ENCODE measurements at regions not wholly inside any gene's neighbourhood (a gene's known extent, or its start where the extent isn't known, plus 50 kb on each side); places are given as distances from the start of the nearest gene placed in this dataset.

DNA sequence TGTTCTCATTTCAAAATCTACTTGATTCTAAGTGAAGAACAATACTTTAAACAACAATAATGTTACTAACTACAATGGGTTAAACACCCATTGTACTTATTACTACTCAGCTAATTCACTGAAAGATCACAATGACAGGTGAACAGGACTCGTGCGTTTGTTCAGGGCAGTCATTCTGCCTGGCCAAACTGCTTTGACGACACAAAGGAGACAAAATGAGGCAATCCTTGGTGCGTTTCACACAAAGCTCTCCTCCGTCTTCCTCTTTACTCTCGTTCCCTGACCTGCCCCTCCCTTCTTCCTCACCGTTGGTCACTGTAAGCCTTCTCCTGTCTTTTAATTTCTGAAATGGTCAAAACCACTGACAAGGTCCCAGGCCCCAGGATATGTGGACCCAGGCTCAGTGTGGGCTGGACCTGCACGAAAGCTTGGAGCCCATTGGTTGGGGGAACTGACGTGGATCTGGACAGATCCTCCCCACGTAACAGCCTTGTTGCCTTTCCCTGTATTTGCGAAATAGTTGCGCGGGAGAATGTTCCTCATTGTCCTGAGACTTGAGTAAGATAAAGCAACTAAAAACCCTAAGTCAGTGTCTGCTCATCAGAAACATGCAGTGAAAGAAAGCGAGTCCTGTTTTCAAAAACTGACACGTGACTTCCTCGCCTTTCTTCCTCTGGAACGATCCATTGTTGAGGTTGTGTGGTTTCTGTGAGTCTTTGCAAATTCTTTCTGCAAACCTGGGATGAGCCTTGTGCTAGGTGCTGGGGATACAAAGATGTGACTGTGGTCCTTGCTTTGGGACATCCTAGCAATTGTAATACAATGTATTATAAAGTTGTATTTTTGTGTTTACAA is 147.1 kb upstream of the RGMA start:
- no peak for DNase-seq (ENCODE audit: low spot score)

DNA sequence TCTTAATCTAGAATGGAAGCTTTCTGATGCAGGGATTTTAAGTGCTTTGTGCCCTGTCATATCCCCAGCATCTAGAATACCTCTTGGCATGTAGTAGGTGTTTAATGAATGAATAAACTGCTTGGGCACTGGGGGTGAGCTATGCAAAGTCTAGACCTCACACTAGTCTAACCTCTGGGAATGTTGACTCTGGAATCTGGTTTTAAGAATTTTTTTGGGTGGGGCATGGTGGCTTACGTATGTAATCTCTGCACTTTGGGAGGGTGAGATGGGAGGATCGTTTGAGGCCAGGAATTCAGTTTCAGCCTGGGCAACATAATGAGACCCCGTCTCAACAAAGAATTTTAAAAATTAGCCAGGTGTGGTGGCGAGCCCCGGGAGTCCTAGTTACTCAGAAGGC is 146.3 kb upstream of the RGMA start:
- no peaks in the 10 kb centered on the region for H3K9me3 ChIP-seq (ENCODE audit: low read depth)
- H3K36me3 ChIP-seq (replicated peaks; ENCODE audit: insufficient read depth, low read depth): no peaks in the 10 kb centered on the region
- no peaks in the 10 kb centered on the region for H4K20me1 ChIP-seq (ENCODE audit: insufficient read depth, poor library complexity, severe bottlenecking)
- H3K27me3 ChIP-seq: no peaks in the 10 kb centered on the region
- no peak overlapping the region for H2AFZ ChIP-seq
- no peaks in the 10 kb centered on the region for H3K79me2 ChIP-seq
- TF ChIP-seq EZH2phosphoT487 (IDR thresholded peaks at IDR 0.05; ENCODE audit: low read depth, severe bottlenecking, unreplicated experiment) (no peak), EZH2 (IDR thresholded peaks at IDR 0.05; ENCODE audit: borderline replicate concordance) (no peak)
- TF ChIP-seq, protein P1, sequence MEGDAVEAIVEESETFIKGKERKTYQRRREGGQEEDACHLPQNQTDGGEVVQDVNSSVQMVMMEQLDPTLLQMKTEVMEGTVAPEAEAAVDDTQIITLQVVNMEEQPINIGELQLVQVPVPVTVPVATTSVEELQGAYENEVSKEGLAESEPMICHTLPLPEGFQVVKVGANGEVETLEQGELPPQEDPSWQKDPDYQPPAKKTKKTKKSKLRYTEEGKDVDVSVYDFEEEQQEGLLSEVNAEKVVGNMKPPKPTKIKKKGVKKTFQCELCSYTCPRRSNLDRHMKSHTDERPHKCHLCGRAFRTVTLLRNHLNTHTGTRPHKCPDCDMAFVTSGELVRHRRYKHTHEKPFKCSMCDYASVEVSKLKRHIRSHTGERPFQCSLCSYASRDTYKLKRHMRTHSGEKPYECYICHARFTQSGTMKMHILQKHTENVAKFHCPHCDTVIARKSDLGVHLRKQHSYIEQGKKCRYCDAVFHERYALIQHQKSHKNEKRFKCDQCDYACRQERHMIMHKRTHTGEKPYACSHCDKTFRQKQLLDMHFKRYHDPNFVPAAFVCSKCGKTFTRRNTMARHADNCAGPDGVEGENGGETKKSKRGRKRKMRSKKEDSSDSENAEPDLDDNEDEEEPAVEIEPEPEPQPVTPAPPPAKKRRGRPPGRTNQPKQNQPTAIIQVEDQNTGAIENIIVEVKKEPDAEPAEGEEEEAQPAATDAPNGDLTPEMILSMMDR (IDR thresholded peaks at IDR 0.05; ENCODE audit: poor library complexity): no peak
- no peak overlapping the region for H3K27ac ChIP-seq
- WGBS (ENCODE audit: low lambda C conversion rate, missing lambda C conversion rate): 63% methylated on average over 5 of the region's 5 CpGs
- no peaks in the 10 kb centered on the region for H3K4me1 ChIP-seq (ENCODE audit: insufficient read depth)
- H3K9me2 ChIP-seq (replicated peaks; ENCODE audit: insufficient read depth): no peaks in the 10 kb centered on the region
- H3K4me2 ChIP-seq: no peak overlapping the region
- no peak for DNase-seq (ENCODE audit: low spot score)
- H3K4me3 ChIP-seq: no peak overlapping the region

More for the DNA sequence above, 147.1 kb upstream of the RGMA start:
- Histone ChIP-seq H4K20me1 (ENCODE audit: insufficient read depth, poor library complexity, severe bottlenecking) (no peaks in the 10 kb centered on the region), H3K27me3 (no peaks in the 10 kb centered on the region), H3K9me3 (ENCODE audit: low read depth) (no peaks in the 10 kb centered on the region), H3K4me1 (ENCODE audit: insufficient read depth) (no peaks in the 10 kb centered on the region), H3K79me2 (no peaks in the 10 kb centered on the region), H3K36me3 (replicated peaks; ENCODE audit: insufficient read depth, low read depth) (no peaks in the 10 kb centered on the region), H2AFZ (no peak overlapping the region), H3K27ac (no peak overlapping the region), H3K4me2 (peak overlapping the region; percentile 7), H3K4me3 (no peak overlapping the region), H3K9me2 (replicated peaks; ENCODE audit: insufficient read depth) (no peaks in the 10 kb centered on the region)
- TF ChIP-seq, protein P1 (IDR thresholded peaks at IDR 0.05; ENCODE audit: poor library complexity): no peak
- TF ChIP-seq EZH2phosphoT487 (IDR thresholded peaks at IDR 0.05; ENCODE audit: low read depth, severe bottlenecking, unreplicated experiment) (no peak), EZH2 (IDR thresholded peaks at IDR 0.05; ENCODE audit: borderline replicate concordance) (no peak)
- 60% methylated on average over 17 of the region's 17 CpGs for WGBS (ENCODE audit: low lambda C conversion rate, missing lambda C conversion rate)

DNA sequence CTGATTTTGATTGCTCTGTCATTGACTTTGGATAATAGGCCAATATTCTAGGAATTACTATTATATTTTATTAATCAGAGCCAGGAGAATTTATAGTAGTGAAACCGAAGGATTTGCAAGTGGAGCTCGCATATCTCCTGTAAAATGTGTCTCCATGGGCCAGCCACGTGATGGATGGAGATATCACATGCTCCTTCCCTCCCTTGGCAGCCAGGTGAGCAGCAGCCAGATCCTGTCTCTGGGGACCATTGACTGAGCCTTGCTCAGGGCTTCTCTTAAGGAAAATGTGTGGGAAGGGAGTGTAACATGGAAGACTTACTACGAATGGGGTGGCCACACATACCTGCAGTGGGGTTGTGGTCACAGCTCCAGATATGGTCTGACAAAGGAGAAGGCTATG is 144.7 kb upstream of the RGMA start:
- H3K4me2 ChIP-seq: no peak overlapping the region
- H3K36me3 ChIP-seq (replicated peaks; ENCODE audit: insufficient read depth, low read depth): no peaks in the 10 kb centered on the region
- 91% methylated on average over 4 of the region's 4 CpGs for WGBS (ENCODE audit: low lambda C conversion rate, missing lambda C conversion rate)
- no peak overlapping the region for H2AFZ ChIP-seq
- H4K20me1 ChIP-seq (ENCODE audit: insufficient read depth, poor library complexity, severe bottlenecking): no peaks in the 10 kb centered on the region
- no peaks in the 10 kb centered on the region for H3K27me3 ChIP-seq
- no peaks in the 10 kb centered on the region for H3K9me3 ChIP-seq (ENCODE audit: low read depth)
- no peaks in the 10 kb centered on the region for H3K9me2 ChIP-seq (replicated peaks; ENCODE audit: insufficient read depth)
- no peaks in the 10 kb centered on the region for H3K79me2 ChIP-seq
- no peak for DNase-seq (ENCODE audit: low spot score)
- TF ChIP-seq EZH2phosphoT487 (IDR thresholded peaks at IDR 0.05; ENCODE audit: low read depth, severe bottlenecking, unreplicated experiment): no peak
- TF ChIP-seq, protein P1 (IDR thresholded peaks at IDR 0.05; ENCODE audit: poor library complexity): no peak
- no peak for TF ChIP-seq EZH2 (IDR thresholded peaks at IDR 0.05; ENCODE audit: borderline replicate concordance)
- H3K4me1 ChIP-seq (ENCODE audit: insufficient read depth): no peaks in the 10 kb centered on the region
- H3K27ac ChIP-seq: no peak overlapping the region
- no peak overlapping the region for H3K4me3 ChIP-seq

Measured in hepatocyte (in vitro differentiated cells).